ENCODE measurements at regions not wholly inside any gene's neighbourhood (a gene's known extent, or its start where the extent isn't known, plus 50 kb on each side); places are given as distances from the start of the nearest gene placed in this dataset.

GRCh38 chr20:54294094-54294493 lies 86.2 kb downstream of the PFDN4 start:
- in situ Hi-C loops (cut with HindIII; ENCODE audit: extremely low pct_ligation_motif_present, low pct_unique_long_range_greater_than_20kb): no loop called here

GRCh38 chr20:54295686-54296085 lies 87.8 kb downstream of the PFDN4 start:
- no peak for DNase-seq (ENCODE audit: low spot score)
- Histone ChIP-seq H3K4me3 (replicated peaks in 1 of 3; ENCODE audit: insufficient read depth in 1 of 3, low read depth in 2 of 3, low read length in 3 of 3) (no peak overlapping the region), H3K9ac (ENCODE audit: insufficient read depth, low read depth, low read length) (no peak overlapping the region), H3K4me1 (ENCODE audit: insufficient read depth, low read length) (no peaks in the 10 kb centered on the region), H3K79me2 (ENCODE audit: insufficient read depth, low read length) (no peaks in the 10 kb centered on the region), H3K27me3 (ENCODE audit: control insufficient read depth in 1 of 2, insufficient read depth in 2 of 2, low read length in 2 of 2) (0 out of 5 replicates have a peak, but pooled peaks cover 0 to 2% of the 10 kb centered on the region in 2 experiments), H3K27ac (ENCODE audit: extremely low read length, insufficient read depth, low read length) (no peak overlapping the region), H3K4me2 (ENCODE audit: low read depth, low read length) (no peak overlapping the region), H2AFZ (ENCODE audit: low read length) (no peak overlapping the region), H3K9me3 (ENCODE audit: low read length) (no peaks in the 10 kb centered on the region), H4K20me1 (ENCODE audit: insufficient read depth, low read length) (no peaks in the 10 kb centered on the region), H3K36me3 (replicated peaks in 1 of 2; ENCODE audit: control insufficient read depth in 1 of 2, insufficient read depth in 2 of 2, low read length in 2 of 2) (no peaks in the 10 kb centered on the region)
- no TSS peak for BruUV-seq (replicated peaks)
- no peak for TF ChIP-seq ZNF501 (CRISPR knock-in tag; IDR thresholded peaks at IDR 0.05)
- intact Hi-C loops (cut with micrococcal nuclease; ENCODE audit: unreplicated experiment): no loop called here
- 0% methylated on average over 1 of the region's 1 CpG for WGBS (ENCODE audit: low lambda C conversion rate)
- in situ Hi-C loops (cut with HindIII; ENCODE audit: extremely low pct_ligation_motif_present, low pct_unique_long_range_greater_than_20kb): no loop called here
- FAIRE-seq: no peak
- POLR2A ChIA-PET: no interaction called here
- ATAC-seq: no peak
- CTCF ChIA-PET (ENCODE audit: low intra/inter-chr PET ratio, low total read pairs): no interaction called here

More at GRCh38 chr20:54294094-54294493, 86.2 kb downstream of the PFDN4 start:
- no peaks in the 10 kb centered on the region for H3K9me3 ChIP-seq (ENCODE audit: low read length)
- ATAC-seq: no peak
- no peak overlapping the region for H2AFZ ChIP-seq (ENCODE audit: low read length)
- no peaks in the 10 kb centered on the region for H3K36me3 ChIP-seq (replicated peaks in 1 of 2; ENCODE audit: control insufficient read depth in 1 of 2, insufficient read depth in 2 of 2, low read length in 2 of 2)
- ChIA-PET POLR2A (no interaction called here), CTCF (ENCODE audit: low intra/inter-chr PET ratio, low total read pairs) (no interaction called here)
- DNase-seq (ENCODE audit: low spot score): no peak
- intact Hi-C loops (cut with micrococcal nuclease; ENCODE audit: unreplicated experiment): no loop called here
- H3K4me3 ChIP-seq (replicated peaks in 1 of 3; ENCODE audit: insufficient read depth in 1 of 3, low read depth in 2 of 3, low read length in 3 of 3): no peak overlapping the region
- under 1% methylated on average over 2 of the region's 2 CpGs for WGBS (ENCODE audit: low lambda C conversion rate)
- H3K4me2 ChIP-seq (ENCODE audit: low read depth, low read length): no peak overlapping the region
- BruUV-seq (replicated peaks): no TSS peak
- no peaks in the 10 kb centered on the region for H4K20me1 ChIP-seq (ENCODE audit: insufficient read depth, low read length)
- H3K27me3 ChIP-seq (ENCODE audit: control insufficient read depth in 1 of 2, insufficient read depth in 2 of 2, low read length in 2 of 2): peaks cover 0 to 2% of the 10 kb centered on the region in 2 experiments; a peak in 1 of 5 replicates
- no peak for FAIRE-seq
- no peaks in the 10 kb centered on the region for H3K79me2 ChIP-seq (ENCODE audit: insufficient read depth, low read length)
- no peak overlapping the region for H3K27ac ChIP-seq (ENCODE audit: extremely low read length, insufficient read depth, low read length)
- TF ChIP-seq IRF1 (CRISPR knock-in tag; IDR thresholded peaks at IDR 0.05; ENCODE audit: low read depth) (no peak), ZNF329 (CRISPR knock-in tag; IDR thresholded peaks at IDR 0.05; ENCODE audit: low read depth) (0 out of 2 replicates have a peak, but pooled peaks have one; percentile 70), SOX6 (IDR thresholded peaks at IDR 0.05) (no peak), SOX6 (CRISPR knock-in tag; IDR thresholded peaks at IDR 0.05) (no peak), ATF4 (CRISPR knock-in tag; IDR thresholded peaks at IDR 0.05) (no peak), SNAPC2 (CRISPR knock-in tag; IDR thresholded peaks at IDR 0.05) (no peak)
- no peaks in the 10 kb centered on the region for H3K4me1 ChIP-seq (ENCODE audit: insufficient read depth, low read length)
- H3K9ac ChIP-seq (ENCODE audit: insufficient read depth, low read depth, low read length): no peak overlapping the region
